ENCODE measurements at regions not wholly inside any gene's neighbourhood (a gene's known extent, or its start where the extent isn't known, plus 50 kb on each side); places are given as distances from the start of the nearest gene placed in this dataset.

DNA sequence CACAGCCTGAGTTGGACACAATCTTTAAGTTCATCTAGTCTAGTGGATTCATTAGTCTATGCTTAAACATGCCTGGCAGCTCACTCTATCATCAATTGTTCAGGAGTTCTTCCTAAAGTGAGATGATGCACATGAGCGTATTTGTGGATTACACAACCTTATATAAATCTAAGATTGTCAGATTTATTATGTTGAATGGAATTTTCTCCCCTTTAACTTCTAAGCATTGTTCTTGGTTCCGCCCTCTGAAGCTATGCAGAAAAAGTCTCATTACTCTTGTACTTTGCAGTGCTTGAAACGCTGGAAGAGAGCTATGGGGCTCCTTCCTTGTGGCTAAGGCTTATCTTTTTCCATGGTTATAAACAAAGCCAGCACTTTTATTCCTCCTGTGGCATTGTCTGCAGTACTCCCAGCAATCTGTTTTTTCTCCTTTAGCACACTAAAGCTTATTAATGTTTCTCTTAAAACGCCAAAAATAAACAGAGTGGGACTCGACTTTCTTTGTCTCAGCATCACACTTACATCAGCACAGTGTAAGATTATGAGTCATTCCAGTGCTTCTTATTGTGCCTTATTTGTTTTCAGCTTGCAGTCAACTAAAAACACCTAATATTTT, 316.8 kb upstream of the CAMK1G start:
- no peak for TF ChIP-seq BHLHE40 (IDR thresholded peaks at IDR 0.05; ENCODE audit: borderline replicate concordance)
- no peak for TF ChIP-seq ZNF384 (IDR thresholded peaks at IDR 0.05)
- no peak for TF ChIP-seq FOXM1 (IDR thresholded peaks at IDR 0.05; ENCODE audit: borderline replicate concordance)
- no peak for TF ChIP-seq SUZ12 (IDR thresholded peaks at IDR 0.05)
- no peak for TF ChIP-seq CTBP1 (IDR thresholded peaks at IDR 0.05; ENCODE audit: borderline replicate concordance)
- TF ChIP-seq FOXK2 (IDR thresholded peaks at IDR 0.05) = no peak
